AG20443 (cell line): ENCODE measurements at regions not wholly inside any gene's neighbourhood (a gene's known extent, or its start where the extent isn't known, plus 50 kb on each side); places are given as distances from the start of the nearest gene placed in this dataset.

Experiments used
- DNase-seq: peaks from one replicate; pipeline ENCODE4 v3.0.0; 2012; ENCODE audit warnings: low spot score, mixed read lengths

DNA sequence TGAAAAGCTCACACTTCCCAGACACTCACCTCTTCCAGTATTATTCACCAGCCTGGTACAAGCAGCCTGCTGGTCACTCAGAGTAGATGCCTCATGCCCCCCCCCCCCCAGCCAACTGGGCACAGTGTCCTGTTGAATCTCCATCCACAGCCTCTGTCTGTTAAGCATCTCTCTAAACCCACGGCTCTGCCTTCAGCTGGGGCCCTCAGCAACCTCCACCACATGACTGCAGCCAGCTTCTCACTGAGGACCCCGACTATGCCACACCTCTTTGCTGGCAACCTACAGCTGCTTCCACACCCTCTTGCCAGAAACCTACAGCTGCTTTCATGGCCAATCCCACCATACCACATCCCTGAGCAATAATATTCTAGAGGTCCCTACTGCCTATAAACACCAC, 113.1 kb downstream of the RHOU start:
- no peak for DNase-seq

DNA sequence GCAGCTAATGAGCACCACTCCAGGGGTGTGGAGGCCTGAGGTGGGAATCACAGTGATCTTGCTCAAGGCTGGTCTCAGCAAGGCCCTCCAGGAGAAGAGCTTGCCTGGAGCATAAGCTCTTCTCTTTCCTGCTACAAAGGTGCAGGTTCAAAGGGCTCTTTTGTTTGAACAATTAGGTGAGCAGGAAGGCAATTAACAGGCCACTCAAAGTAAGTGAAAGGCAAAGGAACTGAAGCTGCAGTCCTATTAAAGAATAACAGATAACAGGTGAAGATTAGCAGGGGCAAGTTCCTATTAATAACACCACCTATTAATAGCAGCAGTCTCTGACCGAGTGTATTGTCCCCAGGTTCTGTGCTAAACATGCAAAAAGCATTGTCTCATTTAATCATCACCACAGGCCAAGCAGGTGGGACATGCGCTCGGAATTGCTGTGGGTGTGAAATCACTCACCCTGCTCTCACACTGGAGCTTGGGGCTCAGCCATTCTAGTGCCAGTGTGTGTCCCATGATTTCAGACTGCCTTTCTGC, 113.8 kb downstream of the RHOU start:
- DNase-seq: no peak

- no peak for DNase-seq
Measured at GRCh38 chr1:228850141-228851100, 115.1 kb downstream of the RHOU start.

GRCh38 chr1:228851193-228851592, 115.9 kb downstream of the RHOU start:
- no peak for DNase-seq

DNA sequence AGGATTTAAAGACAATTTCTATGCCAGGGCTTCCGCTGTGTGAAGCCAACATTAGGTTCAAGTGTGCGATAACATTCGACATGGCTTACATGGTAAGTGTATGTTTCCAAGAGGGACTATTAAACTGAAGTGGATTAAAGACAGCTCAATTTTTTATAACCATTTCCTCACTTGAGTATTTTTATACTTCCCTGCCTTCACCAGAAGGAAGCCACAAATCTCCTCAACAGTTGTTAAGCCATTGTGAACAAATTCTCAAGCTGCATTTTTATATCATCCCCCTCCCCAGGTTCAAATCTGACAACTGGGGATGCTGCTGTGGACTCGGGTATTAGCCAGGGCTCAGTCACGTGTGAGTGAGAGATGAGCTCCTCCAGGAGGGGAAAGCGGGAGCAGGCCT, 116.3 kb downstream of the RHOU start:
- DNase-seq: no peak

- no peak for DNase-seq
Measured at GRCh38 chr1:228852024-228852423, 116.7 kb downstream of the RHOU start.

DNA sequence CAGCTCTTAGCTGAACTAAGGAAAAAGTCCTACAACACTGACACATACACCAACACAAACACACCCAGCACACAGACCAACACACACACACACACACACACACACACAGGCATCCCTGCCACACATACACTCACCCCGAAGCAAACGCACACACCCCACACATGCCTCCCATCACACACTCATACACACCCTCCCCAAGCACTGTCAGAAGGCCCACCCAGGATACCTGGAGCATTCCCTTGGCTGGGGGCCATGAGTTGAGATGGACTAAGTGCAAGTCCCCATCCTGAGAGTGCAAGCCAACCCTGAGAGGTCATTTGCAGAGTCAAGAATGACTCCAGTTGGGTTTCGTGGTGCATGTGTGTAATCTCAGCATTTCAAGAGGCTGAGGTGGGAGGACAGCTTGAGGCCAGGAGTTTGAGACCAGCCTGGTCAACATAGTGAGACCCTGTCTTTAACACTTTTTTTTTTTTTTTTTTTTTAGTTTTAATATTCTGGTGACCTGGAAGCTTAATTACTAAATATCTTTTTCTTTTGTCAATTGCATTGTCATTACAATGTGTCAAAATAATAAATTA, 117.3 kb downstream of the RHOU start:
- DNase-seq: no peak

DNA sequence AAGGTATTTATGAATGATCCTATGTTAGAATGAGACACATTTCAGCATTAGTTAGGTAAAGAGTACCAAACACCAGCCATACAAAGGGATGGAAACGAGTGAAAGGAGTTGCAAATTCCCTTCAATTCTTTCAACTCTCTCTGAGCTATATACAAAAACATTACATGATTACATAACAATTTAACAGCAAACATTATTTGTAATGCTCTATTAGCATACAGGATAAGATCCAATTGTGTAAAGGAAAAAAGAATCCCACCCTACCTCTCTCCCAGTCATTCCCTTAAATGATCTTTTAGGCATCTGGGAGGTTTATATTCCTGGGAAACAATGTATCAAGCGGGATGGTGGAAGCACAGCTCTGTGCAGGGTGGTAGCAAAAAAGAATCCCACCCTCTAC, 117.9 kb downstream of the RHOU start:
- DNase-seq: no peak

GRCh38 chr1:228853637-228854036, 118.4 kb downstream of the RHOU start:
- no peak for DNase-seq

DNA sequence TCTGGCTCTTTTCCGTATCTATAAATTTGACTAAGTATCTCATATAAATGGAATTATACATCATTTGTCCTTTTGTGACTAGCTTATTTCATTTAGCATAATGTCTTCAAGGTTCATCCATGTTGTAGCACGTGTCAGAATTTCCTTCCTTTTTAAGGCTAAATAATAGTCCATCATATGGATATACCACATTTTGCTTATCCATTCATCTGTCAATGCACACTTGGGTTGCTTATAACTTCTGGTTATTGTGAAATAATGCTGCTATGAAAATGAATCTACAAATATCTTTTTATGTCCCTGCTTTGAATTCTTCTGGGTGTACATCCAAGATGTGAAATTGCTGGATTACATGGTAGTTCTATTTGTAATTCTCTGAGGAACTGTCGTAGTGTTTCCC, 119.6 kb downstream of the RHOU start:
- DNase-seq: no peak

- DNase-seq: no peak
Measured at GRCh38 chr1:228857611-228858010, 122.3 kb downstream of the RHOU start.

GRCh38 chr1:228860911-228861831, 125.9 kb downstream of the RHOU start:
- peak; percentile 79 for DNase-seq

GRCh38 chr1:228861832-228862180, 126.5 kb downstream of the RHOU start:
- no peak for DNase-seq

DNA sequence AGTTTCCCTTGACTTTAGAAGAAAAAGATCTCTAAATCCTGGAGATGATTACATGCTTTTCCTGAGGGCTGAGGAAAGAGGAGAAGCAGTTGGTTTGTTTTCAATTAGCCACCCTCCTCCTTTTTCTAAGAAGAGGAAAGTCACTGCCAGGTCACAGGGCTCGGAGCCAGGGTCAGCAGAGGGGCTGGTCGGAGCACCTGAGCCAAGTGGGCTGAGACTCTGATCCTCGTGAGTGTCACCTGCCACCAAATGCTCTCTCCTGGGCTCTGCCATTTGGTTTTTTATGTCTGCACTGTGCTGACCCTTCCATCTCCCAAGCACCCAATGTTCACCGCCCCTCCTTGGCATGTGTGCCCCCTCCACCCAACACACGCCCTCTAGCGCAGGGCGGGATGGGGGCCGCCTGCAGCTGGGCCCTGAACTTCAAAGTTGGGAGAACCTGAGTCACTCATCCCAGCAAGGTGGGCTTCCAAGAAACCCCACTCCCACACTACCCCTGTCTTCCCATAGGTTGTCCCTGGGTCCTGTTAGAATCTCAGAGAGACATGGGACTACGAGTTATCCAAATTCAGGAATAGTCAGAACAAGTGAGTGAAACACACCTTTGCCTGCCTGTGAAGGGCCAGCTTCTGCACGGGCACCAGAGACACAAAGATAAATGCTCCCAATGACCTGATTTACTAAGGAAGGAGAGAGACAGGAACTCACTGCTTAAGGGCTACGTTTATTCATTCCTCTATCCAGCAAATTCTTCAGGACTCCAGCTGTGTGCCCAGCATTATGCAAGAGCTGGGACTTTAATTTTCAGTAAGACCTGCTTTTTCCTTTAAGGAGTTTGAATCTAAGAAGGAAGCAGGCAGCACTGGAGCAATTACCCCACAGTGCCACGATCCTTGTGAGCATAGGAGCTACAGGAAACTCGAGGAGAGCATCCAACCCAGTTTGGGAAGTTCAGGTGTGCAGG, 127.5 kb downstream of the RHOU start:
- no peak for DNase-seq

- no peak for DNase-seq
Measured at GRCh38 chr1:228863776-228864175, 128.5 kb downstream of the RHOU start.

DNA sequence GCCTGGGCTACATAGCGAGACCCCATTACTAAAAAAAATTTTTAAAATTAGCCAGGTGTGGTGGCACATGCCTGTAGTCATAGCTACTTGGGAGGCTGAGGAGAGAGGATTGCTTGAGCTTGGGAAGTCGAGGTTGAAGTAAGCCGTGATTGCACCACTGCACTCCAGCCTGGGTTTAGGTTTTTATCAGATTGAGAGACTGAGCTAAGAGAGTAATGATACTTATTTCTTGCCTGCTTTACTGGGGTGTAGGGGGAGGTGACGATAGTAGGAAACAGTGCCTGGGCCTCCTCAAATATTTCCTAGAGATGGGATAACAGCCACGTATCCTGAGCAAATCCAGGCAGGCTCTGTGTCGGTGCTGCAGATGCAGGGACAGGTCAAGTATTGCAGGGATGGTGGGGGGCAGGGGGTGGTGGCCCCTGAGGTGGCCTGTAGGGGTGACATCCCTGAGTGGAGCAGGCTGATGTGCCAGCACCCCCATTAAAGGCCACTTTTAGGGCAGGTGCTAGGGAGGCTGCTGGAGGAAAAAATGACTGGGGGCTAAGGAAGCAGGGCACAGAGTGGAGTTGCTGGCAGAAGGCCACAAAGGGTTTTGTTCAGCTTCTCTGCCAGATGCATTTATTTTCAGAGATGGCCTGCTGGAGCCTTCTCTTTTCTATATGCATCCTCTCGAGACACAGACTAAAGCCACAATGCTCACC, 130.5 kb downstream of the RHOU start:
- no peak for DNase-seq

DNA sequence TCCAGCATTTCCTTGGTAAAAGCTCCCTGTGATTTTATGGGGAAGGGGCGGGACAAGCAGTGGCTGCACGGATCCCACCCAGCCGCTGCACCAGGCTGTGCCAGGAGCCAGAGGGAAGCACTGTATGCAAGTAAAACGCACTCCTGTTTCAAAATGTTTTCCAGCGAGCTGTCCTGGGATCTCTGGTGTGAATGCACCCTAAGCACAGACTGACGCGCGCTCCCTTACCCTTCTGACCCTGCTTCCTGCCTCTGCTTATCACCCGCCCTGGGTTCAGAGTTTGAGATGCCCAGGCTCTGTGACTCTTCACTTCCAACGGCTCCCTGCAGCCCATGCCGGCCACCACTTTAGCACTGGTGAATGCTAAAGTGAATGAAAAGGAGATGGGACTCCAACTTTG, 131.2 kb downstream of the RHOU start:
- DNase-seq: no peak

GRCh38 chr1:228867108-228867950, 132.1 kb downstream of the RHOU start:
- DNase-seq: no peak

- DNase-seq: no peak
Measured at GRCh38 chr1:228867951-228868730, 132.9 kb downstream of the RHOU start.
